K562 (cell line): ENCODE measurements at regions not wholly inside any gene's neighbourhood (a gene's known extent, or its start where the extent isn't known, plus 50 kb on each side); places are given as distances from the start of the nearest gene placed in this dataset.

Experiments
- ATAC-seq: fragments of 200-7000 bp; cut with Tn5 transposase; 3 replicates; pipeline ENCODE4 v1.9.1; 2020; ENCODE audit warnings: moderate library complexity
- BruUV-seq: library from RNA; stranded (reverse); fragments of 400-500 nt; replicated peaks from 2 replicates; lab custom pipeline; 2021; lab: Mats Ljungman, UMichigan
- CTCF ChIA-PET: fragments of 300-600 bp; formaldehyde crosslinking; extraction: SDS; loops from one replicate; lab custom pipeline; 2021; ENCODE audit warnings: low intra/inter-chr PET ratio; lab: Yijun Ruan, JAX
- POLR2A ChIA-PET: fragments of 300-600, 350-650 bp; sonication (Branson Sonifier 250); formaldehyde crosslinking; extraction: SDS; loops from one replicate; lab custom pipeline; 2021; ENCODE audit warnings: antibody characterized with exemption, inconsistent platforms; lab: Yijun Ruan, JAX
- DNase-seq, 4 experiments: peaks; one replicate each; pipeline versions ENCODE4 v3.0.0 to v3.0.0-alpha.2; 2011 to 2018; ENCODE audit warnings: low spot score in 3 of 4, mixed read lengths in 3 of 4; ENCODE audit errors: extremely low read depth in 1 of 4
- FAIRE-seq: peaks from 2 replicates; lab custom pipeline; 2011; peaks lifted over from hg19 to GRCh38; lab: Jason Lieb, UNC
- H2AFZ ChIP-seq: 2 replicates; pipeline ENCODE4 v1.6.0; 2011; ENCODE audit warnings: low read depth, low read length, control low read depth, inconsistent platforms
- H3K27ac ChIP-seq: fragments of 200-600 bp; 3 replicates; pipeline ENCODE4 v1.8.0; 2011; ENCODE audit warnings: low read depth, mild to moderate bottlenecking, control low read depth, inconsistent platforms, low read length, moderate library complexity, mixed read lengths; ENCODE audit errors: extremely low read depth
- H3K27me3 ChIP-seq, 2 experiments: fragments of 300-600 bp in 1 of 2; 2 replicates in 1 of 2; 3 replicates in 1 of 2; pipeline versions ENCODE4 v1.6.0 to v1.8.0; 2011; ENCODE audit warnings: inconsistent platforms in 2 of 2, low read length in 2 of 2, mild to moderate bottlenecking in 1 of 2, mixed read lengths in 1 of 2, moderate library complexity in 1 of 2; ENCODE audit not compliant: control insufficient read depth in 2 of 2, insufficient read depth in 2 of 2
- H3K36me3 ChIP-seq: fragments of 300-600 bp; 3 replicates; pipeline ENCODE4 v1.8.0; 2011; ENCODE audit warnings: mild to moderate bottlenecking, low read length, inconsistent platforms; ENCODE audit not compliant: control insufficient read depth, insufficient read depth
- H3K4me1 ChIP-seq, 2 experiments: fragments of 200-600 bp in 1 of 2; replicated peaks in 1 of 2; 2 replicates in 1 of 2; 3 replicates in 1 of 2; pipeline versions ENCODE4 v1.5.1 to v1.8.0; 2011; ENCODE audit warnings: inconsistent platforms in 2 of 2, low read length in 2 of 2, mild to moderate bottlenecking in 1 of 2, mixed read lengths in 1 of 2, moderate library complexity in 1 of 2; ENCODE audit not compliant: control insufficient read depth in 2 of 2, insufficient read depth in 2 of 2
- H3K4me2 ChIP-seq: 2 replicates; pipeline ENCODE4 v1.6.1; 2011; ENCODE audit warnings: low read length, control low read depth, inconsistent platforms, mixed read lengths; ENCODE audit not compliant: insufficient read depth
- H3K4me3 ChIP-seq: fragments of 200-600 bp; sonication (generic), shearing (Covaris generic); 2 replicates; pipeline ENCODE4 v1.5.1; 2016; ENCODE audit warnings: control low read depth, inconsistent platforms
- H3K79me2 ChIP-seq: fragments of 200-600 bp; 3 replicates; pipeline ENCODE4 v1.8.0; 2011; ENCODE audit warnings: low read length, inconsistent platforms; ENCODE audit not compliant: control insufficient read depth, insufficient read depth
- H3K9ac ChIP-seq, 2 experiments: 2 replicates each; pipeline versions ENCODE4 v1.6.0 to v1.6.1; 2011; ENCODE audit warnings: low read depth in 2 of 2, low read length in 2 of 2, control low read depth in 1 of 2, inconsistent platforms in 1 of 2, mild to moderate bottlenecking in 1 of 2, mixed read lengths in 1 of 2; ENCODE audit not compliant: insufficient read depth in 1 of 2
- H3K9me1 ChIP-seq: one replicate; pipeline ENCODE4 v1.6.0; 2011; ENCODE audit warnings: inconsistent platforms, mild to moderate bottlenecking, low read length, moderate library complexity; ENCODE audit not compliant: control insufficient read depth, insufficient read depth
- H3K9me3 ChIP-seq: replicated peaks from 2 replicates; pipeline ENCODE4 v1.5.1; 2011; ENCODE audit warnings: low read depth, low read length, inconsistent platforms; ENCODE audit not compliant: control insufficient read depth, insufficient read depth
- H4K20me1 ChIP-seq: replicated peaks from 2 replicates; pipeline ENCODE4 v1.6.1; 2011; ENCODE audit warnings: low read length, inconsistent platforms, mixed read lengths; ENCODE audit not compliant: control insufficient read depth, insufficient read depth
- CEBPZ ChIP-seq: fragments of 150-350 bp; IDR thresholded peaks from 2 replicates; pipeline ENCODE4 v1.6.1; 2014; ENCODE audit warnings: low read depth, mild to moderate bottlenecking, low read length, borderline replicate concordance
- CXXC5 ChIP-seq: fragments of 250-450 bp; sonication (Bioruptor Pico); IDR thresholded peaks from 2 replicates; pipeline ENCODE4 v1.8.0; 2022; ENCODE audit warnings: inconsistent platforms, mild to moderate bottlenecking, moderate library complexity
- E2F4 ChIP-seq: sonication (generic); formaldehyde crosslinking; IDR thresholded peaks from 2 replicates; pipeline ENCODE4 v1.8.0; 2022; ENCODE audit warnings: mild to moderate bottlenecking, low read depth, missing genetic modification reagents
- SAFB2 ChIP-seq: fragments of 200-400 bp; formaldehyde crosslinking; IDR thresholded peaks from 2 replicates; pipeline ENCODE4 v1.6.1; 2018; ENCODE audit warnings: borderline replicate concordance, low read length, low read depth, moderate library complexity; ENCODE audit not compliant: severe bottlenecking
- SREBF1 ChIP-seq: fragments of 150-350 bp; IDR thresholded peaks from 2 replicates; pipeline ENCODE4 v1.6.1; 2014; ENCODE audit warnings: antibody characterized with exemption, low read depth, low read length, borderline replicate concordance
- USF1 ChIP-seq: sonication (generic); formaldehyde crosslinking; IDR thresholded peaks from 2 replicates; pipeline ENCODE4 v1.9.0; 2022; ENCODE audit warnings: mild to moderate bottlenecking, missing genetic modification reagents
- WGBS: fragments of 100-300 bp; shearing (Covaris generic); methylation state at CpG from one replicate; pipeline ENCODE4 v1.1.6; 2016; ENCODE audit warnings: low coverage, mixed read lengths; ENCODE audit not compliant: insufficient coverage; ENCODE audit errors: missing lambda C conversion rate; 5-methylcytosine and 5-hydroxymethylcytosine counted together
- in situ Hi-C: fragments of 300-500 bp; cut with MboI; formaldehyde crosslinking; loops from 4 replicates; pipeline ENCODE4 v1.15.0; 2018; ENCODE audit warnings: inconsistent platforms, mixed read lengths
- intact Hi-C: fragments of 100-400 bp; cut with micrococcal nuclease; formaldehyde crosslinking; loops from 2 replicates; pipeline ENCODE4 v1.14.2; 2022

GRCh38 chr22:48794906-48795305, 1032.8 kb downstream of the BRD1 start:
- Histone ChIP-seq H3K9me3 (no peaks in the 10 kb centered on the region), H3K27ac (no peak overlapping the region), H3K79me2 (no peaks in the 10 kb centered on the region), H3K9ac (no peak overlapping the region), H3K4me1 (no peaks in the 10 kb centered on the region), H3K27me3 (no peaks in the 10 kb centered on the region; a peak in 1 of 5 replicates), H4K20me1 (no peaks in the 10 kb centered on the region), H3K9me1 (no peaks in the 10 kb centered on the region), H3K36me3 (no peaks in the 10 kb centered on the region), H3K4me3 (no peak overlapping the region), H2AFZ (no peak overlapping the region)
- BruUV-seq = no TSS peak
- ATAC-seq (no peak), FAIRE-seq (no peak), DNase-seq (no peak)
- in situ Hi-C loops (no loop called here), intact Hi-C loops (no loop called here)
- ChIA-PET CTCF (no interaction called here), POLR2A (no interaction called here)
- WGBS = 1% methylated on average over 7 of the region's 7 CpGs
- no peak for TF ChIP-seq E2F4 (CRISPR knock-in tag)
- no peak for TF ChIP-seq CXXC5
- TF ChIP-seq, all 486 proteins: peak for 0
- no peak overlapping the region for H3K4me2 ChIP-seq

GRCh38 chr22:48793949-48794348, 1033.7 kb downstream of the BRD1 start:
- no peaks in the 10 kb centered on the region for H4K20me1 ChIP-seq
- no peaks in the 10 kb centered on the region for H3K4me1 ChIP-seq
- no peak overlapping the region for H3K27ac ChIP-seq
- DNase-seq (no peak), FAIRE-seq (no peak), ATAC-seq (no peak)
- H3K9me1 ChIP-seq = no peaks in the 10 kb centered on the region
- no peak overlapping the region for H3K9ac ChIP-seq
- intact Hi-C loops (no loop called here), in situ Hi-C loops (no loop called here)
- BruUV-seq = no TSS peak
- H3K36me3 ChIP-seq = no peaks in the 10 kb centered on the region
- ChIA-PET CTCF (no interaction called here), POLR2A (no interaction called here)
- H3K4me2 ChIP-seq = no peak overlapping the region
- H3K27me3 ChIP-seq = no peaks in the 10 kb centered on the region; a peak in 1 of 5 replicates
- H3K9me3 ChIP-seq = no peaks in the 10 kb centered on the region
- no peak overlapping the region for H3K4me3 ChIP-seq
- WGBS = 6% methylated on average over 2 of the region's 37 CpGs
- H2AFZ ChIP-seq = no peak overlapping the region
- no peaks in the 10 kb centered on the region for H3K79me2 ChIP-seq
- TF ChIP-seq USF1 (CRISPR knock-in tag) (no peak), SAFB2 (no peak), SREBF1 (no peak), CEBPZ (no peak)
